Neural progenitor cell (in vitro differentiated cells): ENCODE measurements at regions not wholly inside any gene's neighbourhood (a gene's known extent, or its start where the extent isn't known, plus 50 kb on each side); places are given as distances from the start of the nearest gene placed in this dataset.

ENCODE experiments used
- EZH2 ChIP-seq: fragments of 200-600 bp; sonication (generic); IDR thresholded peaks from 2 replicates; pipeline ENCODE4 v1.6.1; 2017; ENCODE audit warnings: antibody characterized with exemption, mild to moderate bottlenecking, moderate library complexity
- EZH2phosphoT487 ChIP-seq: fragments of 200-600 bp; sonication (generic); IDR thresholded peaks from 2 replicates; pipeline ENCODE4 v1.6.1; 2017; ENCODE audit warnings: antibody characterized with exemption
- TF ChIP-seq, protein P1 (sequence below): fragments of 200-600 bp; sonication (generic); IDR thresholded peaks from 2 replicates; pipeline ENCODE4 v1.5.1; 2017; ENCODE audit warnings: antibody characterized with exemption, mild to moderate bottlenecking

- TF ChIP-seq, protein P1, sequence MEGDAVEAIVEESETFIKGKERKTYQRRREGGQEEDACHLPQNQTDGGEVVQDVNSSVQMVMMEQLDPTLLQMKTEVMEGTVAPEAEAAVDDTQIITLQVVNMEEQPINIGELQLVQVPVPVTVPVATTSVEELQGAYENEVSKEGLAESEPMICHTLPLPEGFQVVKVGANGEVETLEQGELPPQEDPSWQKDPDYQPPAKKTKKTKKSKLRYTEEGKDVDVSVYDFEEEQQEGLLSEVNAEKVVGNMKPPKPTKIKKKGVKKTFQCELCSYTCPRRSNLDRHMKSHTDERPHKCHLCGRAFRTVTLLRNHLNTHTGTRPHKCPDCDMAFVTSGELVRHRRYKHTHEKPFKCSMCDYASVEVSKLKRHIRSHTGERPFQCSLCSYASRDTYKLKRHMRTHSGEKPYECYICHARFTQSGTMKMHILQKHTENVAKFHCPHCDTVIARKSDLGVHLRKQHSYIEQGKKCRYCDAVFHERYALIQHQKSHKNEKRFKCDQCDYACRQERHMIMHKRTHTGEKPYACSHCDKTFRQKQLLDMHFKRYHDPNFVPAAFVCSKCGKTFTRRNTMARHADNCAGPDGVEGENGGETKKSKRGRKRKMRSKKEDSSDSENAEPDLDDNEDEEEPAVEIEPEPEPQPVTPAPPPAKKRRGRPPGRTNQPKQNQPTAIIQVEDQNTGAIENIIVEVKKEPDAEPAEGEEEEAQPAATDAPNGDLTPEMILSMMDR: no peak
- no peak for TF ChIP-seq EZH2
- TF ChIP-seq EZH2phosphoT487: no peak
These were observed 1156.0 kb downstream of the PCDH9 start for GRCh38 chr13:66074018-66074615.
